Esophagus muscularis mucosa (tissue), 4 donors: ENCODE measurements at regions not wholly inside any gene's neighbourhood (a gene's known extent, or its start where the extent isn't known, plus 50 kb on each side); places are given as distances from the start of the nearest gene placed in this dataset.

Experiments
- CTCF ChIP-seq, 3 experiments: fragments of 200-600 bp in 2 of 3; fragments of 450-650 bp in 1 of 3; sonication (generic) in 2 of 3; IDR thresholded peaks; one replicate each; pipeline ENCODE4 v1.5.1; 2017 to 2019; ENCODE audit warnings: antibody characterized with exemption in 3 of 3, mild to moderate bottlenecking in 2 of 3, moderate library complexity in 1 of 3
- EP300 ChIP-seq: sonication (generic); formaldehyde crosslinking; IDR thresholded peaks from one replicate; pipeline ENCODE4 v1.6.1; 2017; ENCODE audit warnings: antibody characterized with exemption
- POLR2A ChIP-seq: fragments of 450-650 bp; IDR thresholded peaks from one replicate; pipeline ENCODE4 v1.6.1; 2017; ENCODE audit warnings: antibody characterized with exemption, moderate library complexity, mild to moderate bottlenecking, low read depth
- POLR2AphosphoS5 ChIP-seq, 2 donors: sonication (generic); formaldehyde crosslinking; IDR thresholded peaks; one replicate each; pipeline ENCODE4 v1.6.1; 2017; ENCODE audit warnings: antibody characterized with exemption in 2 of 2

GRCh38 chr10:121245754-121246153 is 352.5 kb downstream of the FGFR2 start:
- TF ChIP-seq CTCF (IDR thresholded peaks at IDR 0.05) = no peak
- TF ChIP-seq EP300 = no peak
- TF ChIP-seq POLR2A = no peak
- TF ChIP-seq POLR2AphosphoS5 (IDR thresholded peaks at IDR 0.05) = no peak
